ENCODE measurements at regions not wholly inside any gene's neighbourhood (a gene's known extent, or its start where the extent isn't known, plus 50 kb on each side); places are given as distances from the start of the nearest gene placed in this dataset.
A peak's percentile ranks its signal among the peaks of the same experiment; 100 is the strongest.

DNA sequence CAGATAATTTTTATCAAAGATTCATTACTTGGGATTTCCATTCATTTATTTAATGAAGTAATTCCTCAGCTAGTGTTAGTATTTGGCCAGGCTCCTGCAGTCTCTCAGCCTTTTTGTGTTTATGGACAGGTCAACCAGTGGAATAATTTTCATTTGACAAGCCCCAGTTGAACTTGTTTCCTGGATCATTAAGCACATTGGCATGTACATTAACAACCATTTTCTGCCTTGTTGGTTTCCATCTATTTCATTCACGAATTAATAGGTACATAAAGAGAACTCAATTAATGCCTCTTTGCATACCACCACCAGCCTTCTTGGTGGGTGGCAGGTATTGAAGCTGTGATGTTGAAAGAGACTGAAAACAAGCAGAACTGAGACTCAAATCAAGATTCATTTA is 745.2 kb downstream of the KCNA4 start:
- ChIA-PET POLR2A (no interaction called here), CTCF (interaction anchor here (0.6 to 3.5 kb wide), 13 partner anchors 16 to 1573 kb away, joined by 3 to 54 read pairs (median 4); no protein-coding TSS in a partner anchor)
- Histone ChIP-seq H3K9me3 (replicated peaks; ENCODE audit: control insufficient read depth, insufficient read depth, low read length) (no peaks in the 10 kb centered on the region), H3K27ac (ENCODE audit: insufficient read depth, low read depth, low read length) (no peak overlapping the region), H3K4me3 (replicated peaks in 1 of 3; ENCODE audit: insufficient read depth in 1 of 3, low read depth in 1 of 3, low read length in 3 of 3) (no peak overlapping the region), H3K36me3 (ENCODE audit: control insufficient read depth in 2 of 2, extremely low read depth in 1 of 2, insufficient read depth in 2 of 2, low read length in 2 of 2) (no peaks in the 10 kb centered on the region), H3K27me3 (ENCODE audit: control insufficient read depth in 2 of 2, insufficient read depth in 2 of 2, low read length in 2 of 2) (no peaks in the 10 kb centered on the region), H3K9me1 (replicated peaks; ENCODE audit: control insufficient read depth, extremely low read depth, insufficient read depth, low read length) (no peaks in the 10 kb centered on the region), H3K4me2 (ENCODE audit: insufficient read depth, low read length) (no peak overlapping the region), H3K9ac (replicated peaks; ENCODE audit: extremely low read depth, insufficient read depth, low read length) (no peak overlapping the region), H4K20me1 (replicated peaks; ENCODE audit: control insufficient read depth, extremely low read depth, insufficient read depth, low read length) (no peaks in the 10 kb centered on the region), H3K4me1 (ENCODE audit: control insufficient read depth, extremely low read depth, insufficient read depth, low read length) (no peaks in the 10 kb centered on the region), H3K79me2 (ENCODE audit: control insufficient read depth, insufficient read depth, low read length) (no peaks in the 10 kb centered on the region), H2AFZ (ENCODE audit: low read depth, low read length) (no peak overlapping the region)
- intact Hi-C loops (cut with micrococcal nuclease), result loop anchor here (1.0 to 5.0 kb wide), 2 partner anchors 58 to 1574 kb away; no protein-coding TSS in a partner anchor
- dilution Hi-C loops (cut with MboI; ENCODE audit: extremely low pct_ligation_motif_present, low sequenced_read_pairs), result no loop called here
- BruUV-seq (replicated peaks), result no TSS peak
- TF ChIP-seq POLR2A (IDR thresholded peaks at IDR 0.05; ENCODE audit: low read depth, low read length) (no peak), MYC (IDR thresholded peaks at IDR 0.05; ENCODE audit: low read depth, low read length) (no peak), FOS (IDR thresholded peaks at IDR 0.05; ENCODE audit: borderline replicate concordance, insufficient read depth, low read length) (no peak), MAX (IDR thresholded peaks at IDR 0.05; ENCODE audit: insufficient read depth, insufficient read length) (no peak), POLR2AphosphoS5 (IDR thresholded peaks at IDR 0.05; ENCODE audit: insufficient read depth, low read depth, low read length) (no peak), EZH2 (IDR thresholded peaks at IDR 0.05; ENCODE audit: borderline replicate concordance, low read depth, low read length, severe bottlenecking) (no peak), GATA2 (IDR thresholded peaks at IDR 0.05; ENCODE audit: insufficient read depth, insufficient read length, low read depth, low read length) (no peak), JUN (IDR thresholded peaks at IDR 0.05; ENCODE audit: borderline replicate concordance, insufficient read depth, insufficient read length, low read depth) (no peak)
- TF ChIP-seq, protein P1, sequence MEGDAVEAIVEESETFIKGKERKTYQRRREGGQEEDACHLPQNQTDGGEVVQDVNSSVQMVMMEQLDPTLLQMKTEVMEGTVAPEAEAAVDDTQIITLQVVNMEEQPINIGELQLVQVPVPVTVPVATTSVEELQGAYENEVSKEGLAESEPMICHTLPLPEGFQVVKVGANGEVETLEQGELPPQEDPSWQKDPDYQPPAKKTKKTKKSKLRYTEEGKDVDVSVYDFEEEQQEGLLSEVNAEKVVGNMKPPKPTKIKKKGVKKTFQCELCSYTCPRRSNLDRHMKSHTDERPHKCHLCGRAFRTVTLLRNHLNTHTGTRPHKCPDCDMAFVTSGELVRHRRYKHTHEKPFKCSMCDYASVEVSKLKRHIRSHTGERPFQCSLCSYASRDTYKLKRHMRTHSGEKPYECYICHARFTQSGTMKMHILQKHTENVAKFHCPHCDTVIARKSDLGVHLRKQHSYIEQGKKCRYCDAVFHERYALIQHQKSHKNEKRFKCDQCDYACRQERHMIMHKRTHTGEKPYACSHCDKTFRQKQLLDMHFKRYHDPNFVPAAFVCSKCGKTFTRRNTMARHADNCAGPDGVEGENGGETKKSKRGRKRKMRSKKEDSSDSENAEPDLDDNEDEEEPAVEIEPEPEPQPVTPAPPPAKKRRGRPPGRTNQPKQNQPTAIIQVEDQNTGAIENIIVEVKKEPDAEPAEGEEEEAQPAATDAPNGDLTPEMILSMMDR (IDR thresholded peaks at IDR 0.05; ENCODE audit: extremely low read depth in 1 of 2, insufficient read depth in 1 of 2, low read depth in 1 of 2, low read length in 2 of 2), result no peak
- FAIRE-seq (no peak), DNase-seq (ENCODE audit: low read depth, low spot score) (peak; percentile 54)
